Ammon's horn (tissue), 1 donor: ENCODE measurements at regions not wholly inside any gene's neighbourhood (a gene's known extent, or its start where the extent isn't known, plus 50 kb on each side); places are given as distances from the start of the nearest gene placed in this dataset.

Experiments used
- DNase-seq: peaks from one replicate; pipeline ENCODE4 v3.0.0-alpha.2; 2016; ENCODE audit warnings: low spot score

DNA sequence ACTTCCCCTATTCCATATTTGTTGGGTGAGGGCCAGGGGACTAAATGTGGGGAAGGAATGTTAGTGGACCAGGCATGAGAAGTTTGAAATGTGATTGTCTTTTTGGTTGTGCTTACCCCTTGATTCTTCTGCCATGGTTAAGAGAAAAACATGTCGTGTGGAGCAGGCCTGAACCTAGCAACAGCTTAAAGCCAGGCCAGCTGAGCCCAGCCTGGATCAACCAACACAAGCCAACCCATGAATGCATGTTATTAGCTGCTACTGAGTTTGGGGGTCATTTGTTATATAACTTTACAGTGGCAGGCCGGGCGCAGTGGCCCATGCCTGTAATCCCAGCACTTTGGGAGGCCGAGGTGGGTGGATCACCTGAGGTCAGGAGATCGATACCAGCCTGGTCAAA lies 52.4 kb upstream of the TRIO start:
- no peak for DNase-seq

- DNase-seq: no peak
Observed at GRCh38 chr5:14090290-14090689, 52.9 kb upstream of the TRIO start.

- DNase-seq: no peak
Observed at GRCh38 chr5:14089198-14089597, 53.9 kb upstream of the TRIO start.

GRCh38 chr5:14086261-14086660 lies 56.9 kb upstream of the TRIO start:
- no peak for DNase-seq

DNA sequence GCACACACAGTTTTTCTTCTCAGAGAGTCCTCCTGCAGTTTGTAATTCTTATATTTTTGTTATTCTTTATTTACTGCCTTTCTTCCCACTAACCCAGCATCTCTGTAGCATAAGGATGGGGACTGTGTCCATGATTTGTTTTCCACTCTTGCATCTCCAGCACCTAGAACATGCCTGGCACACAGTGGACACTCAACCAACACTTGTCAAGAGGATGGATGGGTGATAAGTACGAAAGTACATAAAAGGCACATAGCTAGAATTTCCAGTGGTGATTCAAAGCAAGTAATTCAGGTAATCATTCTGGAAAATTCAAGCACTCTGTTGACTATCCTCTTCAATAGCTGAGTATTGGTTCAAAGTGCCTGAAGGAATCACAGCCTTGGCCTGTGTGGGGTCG lies 60.2 kb upstream of the TRIO start:
- DNase-seq: no peak

DNA sequence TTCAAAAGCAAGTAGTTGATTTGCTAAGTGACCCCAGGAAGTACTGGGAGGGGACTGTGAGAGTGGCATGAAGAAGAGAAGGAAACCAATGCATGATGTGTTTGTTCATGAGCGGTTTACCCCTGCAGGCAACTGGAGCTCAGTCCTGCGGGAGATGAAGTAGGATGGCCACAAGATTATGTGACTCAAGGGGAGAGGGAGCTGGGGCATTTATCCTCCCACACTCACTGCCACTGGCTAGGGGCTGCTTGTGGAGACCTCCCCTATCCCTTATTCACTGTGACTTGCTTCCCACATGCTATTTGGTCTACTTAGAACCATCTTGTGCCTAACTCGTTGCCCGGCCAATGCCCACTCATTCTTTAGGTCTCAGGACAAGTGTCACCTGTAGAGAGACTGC lies 60.6 kb upstream of the TRIO start:
- DNase-seq: no peak

GRCh38 chr5:14081791-14082190 lies 61.4 kb upstream of the TRIO start:
- DNase-seq: no peak

GRCh38 chr5:14078716-14079115 lies 64.4 kb upstream of the TRIO start:
- DNase-seq: no peak

GRCh38 chr5:14077501-14077900 lies 65.6 kb upstream of the TRIO start:
- DNase-seq: no peak

GRCh38 chr5:14076561-14076960 lies 66.6 kb upstream of the TRIO start:
- no peak for DNase-seq

- no peak for DNase-seq
Observed at GRCh38 chr5:14075937-14076336, 67.2 kb upstream of the TRIO start.

- DNase-seq: no peak
Observed at GRCh38 chr5:14071433-14071832, 71.7 kb upstream of the TRIO start.

DNA sequence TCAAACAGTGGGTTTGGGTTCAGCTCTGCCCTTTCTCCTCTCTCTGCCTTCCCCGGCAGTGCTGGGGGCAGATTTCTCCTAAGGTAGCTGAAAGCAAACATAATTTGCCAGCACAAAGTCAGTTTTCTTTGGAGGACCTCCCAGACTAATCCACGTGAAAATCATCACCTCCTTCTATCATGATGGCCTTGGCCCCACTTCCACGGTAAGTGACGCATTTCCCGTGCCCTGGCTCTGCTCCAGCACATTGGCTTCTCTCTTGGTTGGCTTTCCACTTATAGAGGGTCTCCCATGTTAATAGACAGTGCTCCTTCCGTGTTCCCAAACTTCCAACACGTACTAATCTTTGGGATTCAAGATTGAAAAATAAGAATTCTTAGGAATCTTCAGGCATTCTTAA lies 74.1 kb upstream of the TRIO start:
- DNase-seq: no peak

DNA sequence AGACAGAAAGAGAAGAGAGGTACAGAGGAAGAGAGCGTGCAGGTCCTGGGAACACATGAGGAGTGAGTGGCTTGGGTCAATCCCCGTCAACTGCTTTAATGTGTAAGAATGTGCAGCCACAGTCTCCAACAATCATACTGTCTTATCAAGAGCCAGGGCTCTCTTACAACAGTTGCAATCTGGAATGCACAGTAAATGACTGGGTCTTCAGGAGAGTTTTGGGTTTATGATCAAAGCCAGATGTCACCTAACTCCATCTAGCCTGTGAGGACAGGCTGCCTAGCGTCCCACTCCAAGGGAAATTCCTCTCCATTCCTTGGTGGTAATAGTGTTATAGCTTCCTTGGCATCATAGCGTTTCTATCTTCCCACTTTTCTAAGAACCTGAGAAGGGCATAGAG lies 75.0 kb upstream of the TRIO start:
- no peak for DNase-seq

DNA sequence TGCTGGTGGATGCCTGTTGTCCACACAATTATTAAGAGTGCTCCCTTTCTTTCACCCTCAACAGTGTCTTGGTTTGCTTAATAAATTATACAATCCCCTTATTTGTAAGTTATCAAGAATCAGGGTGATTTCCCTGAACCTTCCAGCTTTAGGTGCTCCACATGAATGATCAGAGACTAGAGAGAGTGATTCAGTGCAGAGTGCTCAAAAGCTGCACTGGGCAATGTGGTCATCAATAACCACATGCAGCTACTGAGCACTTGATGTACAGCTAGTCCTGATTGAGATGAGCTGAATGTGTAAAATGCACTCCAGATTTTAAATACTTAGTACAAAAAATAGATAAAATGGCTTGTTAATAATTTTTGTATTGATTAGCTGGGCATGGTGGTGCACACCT lies 76.8 kb upstream of the TRIO start:
- DNase-seq: no peak

DNA sequence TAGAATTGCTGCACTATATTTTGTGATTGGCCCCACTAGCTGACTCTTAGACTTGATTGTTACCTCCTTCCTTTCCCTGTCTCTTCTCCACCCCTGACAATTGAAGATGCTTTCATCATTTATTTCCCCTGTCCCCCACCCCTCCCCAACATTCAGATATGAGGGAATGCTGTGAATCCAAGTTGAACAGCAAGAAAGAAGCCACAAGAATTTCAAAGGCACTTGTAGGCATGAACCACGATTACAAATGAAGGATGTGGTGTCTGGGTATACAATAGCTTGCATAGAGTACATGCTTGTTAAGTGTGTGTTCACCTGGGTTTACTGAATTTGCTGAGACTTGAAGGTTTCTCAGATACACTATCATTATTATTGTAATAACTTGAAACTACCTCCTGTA lies 78.3 kb upstream of the TRIO start:
- DNase-seq: no peak

GRCh38 chr5:14063691-14064090 lies 79.5 kb upstream of the TRIO start:
- no peak for DNase-seq

GRCh38 chr5:14063138-14063537 lies 80.0 kb upstream of the TRIO start:
- peak; percentile 21 for DNase-seq

DNA sequence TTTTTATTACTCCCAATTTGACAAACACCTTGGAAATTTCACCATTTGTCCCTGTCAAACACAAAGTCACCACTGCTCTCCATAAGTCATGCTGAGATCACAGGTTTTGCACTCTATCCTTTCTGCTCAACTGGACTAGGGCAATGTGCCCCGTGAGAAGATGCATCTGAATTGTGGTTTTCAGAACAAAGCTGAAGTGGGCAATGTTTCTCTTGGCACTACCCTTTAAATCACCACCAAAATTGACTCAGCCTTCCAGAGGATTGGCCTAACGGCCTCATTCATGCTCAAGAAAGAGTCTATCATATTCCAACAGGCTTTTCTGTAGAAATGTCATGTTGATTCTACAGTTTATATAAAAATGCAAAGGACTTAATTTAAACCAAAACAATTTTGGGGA lies 81.0 kb upstream of the TRIO start:
- DNase-seq: no peak

DNA sequence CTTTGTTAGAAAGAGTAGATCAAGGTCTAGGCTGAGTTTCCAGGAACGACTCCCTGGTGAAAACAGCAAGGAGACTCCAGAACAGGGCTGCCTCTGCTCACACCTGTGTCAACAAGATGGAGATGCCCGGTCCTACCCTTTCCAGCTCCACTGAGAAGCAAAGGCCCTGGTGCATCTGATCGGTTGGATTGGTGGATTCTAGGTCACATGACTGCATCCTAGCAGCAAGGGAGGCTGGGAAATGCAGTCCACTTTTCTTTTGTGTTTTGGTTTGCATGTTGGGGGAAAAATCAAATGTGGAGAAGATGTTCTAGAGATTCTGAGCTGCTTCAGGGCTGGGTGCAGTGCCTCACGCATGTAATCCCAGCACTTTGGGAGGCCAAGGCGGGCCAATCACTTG lies 82.0 kb upstream of the TRIO start:
- no peak for DNase-seq

DNA sequence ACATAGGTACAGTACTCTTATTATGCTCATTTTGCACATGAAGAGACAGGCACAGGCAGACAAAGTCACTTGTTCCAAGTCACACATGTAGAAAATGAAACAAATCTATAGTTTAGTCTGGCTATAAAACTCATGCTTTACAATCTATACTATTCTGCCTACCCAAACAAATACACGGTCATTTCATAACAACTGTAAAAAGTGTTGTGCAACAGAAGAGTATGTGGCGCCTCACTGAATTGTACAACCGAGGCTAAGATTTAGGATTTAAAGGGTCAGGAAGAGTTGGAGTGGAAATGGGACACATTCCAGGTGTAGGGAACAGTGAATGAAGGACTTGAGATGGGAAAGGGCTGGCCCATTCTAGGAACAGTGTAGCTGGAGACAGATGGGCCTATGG lies 82.9 kb upstream of the TRIO start:
- no peak for DNase-seq

GRCh38 chr5:14059810-14060209 lies 83.3 kb upstream of the TRIO start:
- DNase-seq: no peak

- no peak for DNase-seq
Observed at GRCh38 chr5:14057289-14057688, 85.9 kb upstream of the TRIO start.

GRCh38 chr5:14056039-14056438 lies 87.1 kb upstream of the TRIO start:
- no peak for DNase-seq
